Spinal cord (tissue), 9 donors: ENCODE measurements at regions not wholly inside any gene's neighbourhood (a gene's known extent, or its start where the extent isn't known, plus 50 kb on each side); places are given as distances from the start of the nearest gene placed in this dataset.
A peak's percentile ranks its signal among the peaks of the same experiment; 100 is the strongest.

ENCODE experiments used
- DNase-seq, 6 donors: peaks; one replicate each; pipeline versions ENCODE4 v3.0.0 to v3.0.0-alpha.2; 2013 to 2015; ENCODE audit warnings: low spot score in 6 of 6, low read depth in 4 of 6
- H3K27ac ChIP-seq: one replicate; pipeline ENCODE4 v1.5.1; 2013; ENCODE audit warnings: low read depth, low read length, control low read depth
- H3K27me3 ChIP-seq: one replicate; pipeline ENCODE4 v1.6.1; 2013; ENCODE audit warnings: low read length; ENCODE audit not compliant: control insufficient read depth, insufficient read depth
- H3K36me3 ChIP-seq: one replicate; pipeline ENCODE4 v1.6.1; 2013; ENCODE audit warnings: low read length; ENCODE audit not compliant: control insufficient read depth, insufficient read depth
- H3K4me1 ChIP-seq: one replicate; pipeline ENCODE4 v1.6.1; 2013; ENCODE audit warnings: low read length; ENCODE audit not compliant: control insufficient read depth, insufficient read depth
- H3K4me3 ChIP-seq: one replicate; pipeline ENCODE4 v1.5.1; 2013; ENCODE audit warnings: low read depth, low read length, control low read depth
- H3K9me3 ChIP-seq: one replicate; pipeline ENCODE4 v1.6.1; 2013; ENCODE audit warnings: low read length; ENCODE audit not compliant: control insufficient read depth, insufficient read depth
- WGBS: methylation state at CpG from one replicate; pipeline ENCODE4 v1.1.5; 2013; ENCODE audit warnings: missing lambda C conversion rate; ENCODE audit not compliant: insufficient coverage; 5-methylcytosine and 5-hydroxymethylcytosine counted together
- donor health status: healthy.

- Histone ChIP-seq H3K27me3 (no peaks in the 10 kb centered on the region), H3K36me3 (no peaks in the 10 kb centered on the region), H3K9me3 (no peaks in the 10 kb centered on the region), H3K27ac (no peak overlapping the region), H3K4me1 (no peaks in the 10 kb centered on the region), H3K4me3 (no peak overlapping the region)
- 96% methylated on average over 5 of the region's 8 CpGs for WGBS
- no peak for DNase-seq
Observed at GRCh38 chr21:25396135-25396711, 211.1 kb downstream of the MRPL39 start.

- no peak overlapping the region for H3K4me3 ChIP-seq
- H3K4me1 ChIP-seq: no peaks in the 10 kb centered on the region
- H3K9me3 ChIP-seq: no peaks in the 10 kb centered on the region
- 50% methylated on average over 2 of the region's 3 CpGs for WGBS
- H3K27me3 ChIP-seq: no peaks in the 10 kb centered on the region
- no peak overlapping the region for H3K27ac ChIP-seq
- H3K36me3 ChIP-seq: no peaks in the 10 kb centered on the region
- no peak for DNase-seq
Observed at GRCh38 chr21:25391777-25392176, 215.5 kb downstream of the MRPL39 start.

DNA sequence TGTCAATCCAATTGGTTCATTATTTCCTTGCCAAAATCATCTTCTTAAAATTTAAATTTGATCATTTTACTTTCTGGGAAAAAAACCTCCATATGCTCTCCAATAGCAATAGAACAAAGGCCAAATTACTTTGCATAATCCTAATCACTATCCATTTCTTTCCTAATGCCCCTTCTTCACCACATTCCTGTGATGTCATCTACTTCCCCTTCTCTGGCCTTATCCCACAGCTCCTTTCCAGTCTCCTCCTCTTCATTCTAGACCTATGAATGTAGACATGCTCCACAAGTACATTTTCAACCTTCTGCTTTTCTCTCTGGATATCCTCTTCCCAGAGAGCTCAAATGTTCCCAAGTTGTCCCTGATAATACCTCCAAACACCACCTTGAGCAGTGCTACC is 216.6 kb downstream of the MRPL39 start:
- Histone ChIP-seq H3K27me3 (no peaks in the 10 kb centered on the region), H3K4me3 (no peak overlapping the region), H3K4me1 (no peaks in the 10 kb centered on the region), H3K27ac (no peak overlapping the region), H3K9me3 (no peaks in the 10 kb centered on the region), H3K36me3 (no peaks in the 10 kb centered on the region)
- DNase-seq: no peak

DNA sequence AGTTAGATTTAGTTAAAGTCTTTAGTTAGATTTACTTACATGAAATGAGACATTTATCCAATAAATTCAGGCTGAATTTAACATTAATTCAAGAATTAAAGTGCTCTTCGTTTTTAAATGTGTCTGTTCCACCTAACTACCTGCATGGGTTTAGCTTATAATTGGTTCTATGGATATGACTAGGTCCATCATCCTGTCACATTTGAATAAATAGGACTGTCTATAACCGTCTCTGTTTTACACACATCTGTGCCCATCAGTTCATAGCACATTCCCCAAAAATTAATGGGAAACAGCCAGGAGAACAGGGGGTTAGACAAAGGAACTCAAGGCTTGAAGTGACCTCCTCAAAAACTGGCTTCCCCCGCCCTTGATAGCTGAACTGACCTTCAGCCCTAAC is 219.6 kb downstream of the MRPL39 start:
- H3K36me3 ChIP-seq: no peaks in the 10 kb centered on the region
- no peak for DNase-seq
- no peak overlapping the region for H3K27ac ChIP-seq
- H3K9me3 ChIP-seq: no peaks in the 10 kb centered on the region
- no peaks in the 10 kb centered on the region for H3K4me1 ChIP-seq
- H3K27me3 ChIP-seq: no peaks in the 10 kb centered on the region
- 100% methylated on average over 1 of the region's 3 CpGs for WGBS
- no peak overlapping the region for H3K4me3 ChIP-seq

- peak; percentile 38 to 94 (median 54) for DNase-seq
- H3K4me1 ChIP-seq: no peaks in the 10 kb centered on the region
- no peaks in the 10 kb centered on the region for H3K27me3 ChIP-seq
- 67% methylated on average over 1 of the region's 8 CpGs for WGBS
- H3K36me3 ChIP-seq: no peaks in the 10 kb centered on the region
- no peak overlapping the region for H3K4me3 ChIP-seq
- H3K27ac ChIP-seq: no peak overlapping the region
- H3K9me3 ChIP-seq: no peaks in the 10 kb centered on the region
Observed at GRCh38 chr21:25385911-25386474, 221.3 kb downstream of the MRPL39 start.

DNA sequence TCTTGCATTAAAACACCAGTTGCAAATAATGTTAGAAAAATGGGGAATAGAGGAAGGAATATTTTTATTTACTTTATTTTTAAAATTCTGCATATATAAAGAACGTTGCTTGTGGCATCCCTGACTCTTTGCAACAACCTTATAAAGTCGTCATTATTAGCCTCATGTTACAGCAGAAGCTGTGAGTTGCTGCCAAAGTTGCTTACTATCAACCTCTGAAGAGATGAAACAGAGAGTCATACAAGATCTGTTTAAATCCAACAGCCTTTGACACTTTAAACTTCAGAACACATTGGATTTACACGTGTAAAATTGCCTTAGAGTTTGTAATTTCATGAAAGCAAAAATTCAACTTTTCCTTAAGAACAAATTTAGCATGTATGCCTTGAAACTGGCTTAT is 221.9 kb downstream of the MRPL39 start:
- WGBS: 57% methylated on average over 1 of the region's 3 CpGs
- Histone ChIP-seq H3K4me1 (no peaks in the 10 kb centered on the region), H3K27ac (no peak overlapping the region), H3K4me3 (no peak overlapping the region), H3K27me3 (no peaks in the 10 kb centered on the region), H3K36me3 (no peaks in the 10 kb centered on the region), H3K9me3 (no peaks in the 10 kb centered on the region)
- peak in 1 of 6 donors; percentile 23 for DNase-seq

- no peaks in the 10 kb centered on the region for H3K9me3 ChIP-seq
- no peaks in the 10 kb centered on the region for H3K27me3 ChIP-seq
- no peaks in the 10 kb centered on the region for H3K36me3 ChIP-seq
- peak in 1 of 6 donors; percentile 34 for DNase-seq
- no peak overlapping the region for H3K4me3 ChIP-seq
- WGBS: 92% methylated on average over 2 of the region's 4 CpGs
- H3K27ac ChIP-seq: no peak overlapping the region
- no peaks in the 10 kb centered on the region for H3K4me1 ChIP-seq
Observed at GRCh38 chr21:25384782-25385181, 222.5 kb downstream of the MRPL39 start.

DNA sequence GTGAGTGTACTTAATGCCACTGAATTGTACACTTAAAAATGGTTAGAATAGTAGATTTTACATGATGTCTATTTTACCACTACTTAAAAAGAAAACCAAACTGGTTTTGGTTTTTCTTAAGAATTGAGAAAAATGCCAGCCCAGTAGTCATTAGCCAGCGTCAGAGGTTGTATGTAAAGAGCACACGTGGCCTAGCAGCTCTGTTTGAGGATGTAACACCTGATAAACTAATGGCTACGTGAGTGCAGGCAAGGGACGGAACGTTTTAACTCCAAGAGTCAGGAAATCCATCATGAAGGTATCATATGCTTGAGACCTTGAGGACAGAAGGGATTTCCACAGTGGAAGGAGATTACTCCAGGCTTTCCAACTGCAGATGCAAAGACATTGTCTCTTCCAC is 223.7 kb downstream of the MRPL39 start:
- Histone ChIP-seq H3K4me1 (no peaks in the 10 kb centered on the region), H3K36me3 (no peaks in the 10 kb centered on the region), H3K27ac (no peak overlapping the region), H3K4me3 (no peak overlapping the region), H3K9me3 (peaks cover 2% of the 10 kb centered on the region), H3K27me3 (no peaks in the 10 kb centered on the region)
- 87% methylated on average over 5 of the region's 5 CpGs for WGBS
- DNase-seq: no peak

- no peak overlapping the region for H3K27ac ChIP-seq
- H3K36me3 ChIP-seq: no peaks in the 10 kb centered on the region
- WGBS: no CpG with 5 or more reads among the region's 6 CpGs
- H3K9me3 ChIP-seq: peaks cover 2% of the 10 kb centered on the region
- H3K27me3 ChIP-seq: no peaks in the 10 kb centered on the region
- peak in 1 of 6 donors; percentile 21 for DNase-seq
- no peak overlapping the region for H3K4me3 ChIP-seq
- no peaks in the 10 kb centered on the region for H3K4me1 ChIP-seq
Observed at GRCh38 chr21:25381936-25382452, 225.3 kb downstream of the MRPL39 start.

DNA sequence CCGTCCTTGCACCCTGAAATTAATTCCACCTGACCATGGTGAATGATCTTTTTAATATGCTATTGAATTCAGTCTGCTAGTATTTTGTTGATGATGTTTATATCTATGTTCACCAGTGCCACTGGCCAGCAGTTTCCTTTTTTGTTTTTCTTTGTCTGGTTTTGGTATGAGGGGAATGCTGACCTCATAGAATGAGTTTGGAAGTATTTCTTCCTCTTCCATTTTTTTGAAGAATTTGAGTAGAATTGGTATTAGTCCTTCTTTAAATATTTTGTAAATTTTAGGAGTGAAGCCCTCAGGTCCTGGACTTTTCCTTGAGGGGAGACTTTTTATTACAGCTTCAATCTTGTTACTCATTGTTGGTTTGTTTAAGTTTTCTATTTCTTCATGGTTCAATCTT is 231.6 kb downstream of the MRPL39 start:
- Histone ChIP-seq H3K4me1 (no peaks in the 10 kb centered on the region), H3K9me3 (peaks cover 2% of the 10 kb centered on the region), H3K27ac (no peak overlapping the region), H3K27me3 (no peaks in the 10 kb centered on the region), H3K36me3 (no peaks in the 10 kb centered on the region), H3K4me3 (no peak overlapping the region)
- WGBS: 83% methylated on average over 1 of the region's 1 CpG
- no peak for DNase-seq
